CD4-positive, alpha-beta T cell treated with Interleukin-4 for 4 hours (primary cell): ENCODE measurements at regions not wholly inside any gene's neighbourhood (a gene's known extent, or its start where the extent isn't known, plus 50 kb on each side); places are given as distances from the start of the nearest gene placed in this dataset.
"Not testable (repeated sequence)": the region's sequence is repeated elsewhere in the genome, so short reads cannot be mapped to it uniquely, and the experiment has no call there.

Source experiments
- DNase-seq: peaks from one replicate; pipeline ENCODE4 v3.0.0-alpha.2; 2020

DNA sequence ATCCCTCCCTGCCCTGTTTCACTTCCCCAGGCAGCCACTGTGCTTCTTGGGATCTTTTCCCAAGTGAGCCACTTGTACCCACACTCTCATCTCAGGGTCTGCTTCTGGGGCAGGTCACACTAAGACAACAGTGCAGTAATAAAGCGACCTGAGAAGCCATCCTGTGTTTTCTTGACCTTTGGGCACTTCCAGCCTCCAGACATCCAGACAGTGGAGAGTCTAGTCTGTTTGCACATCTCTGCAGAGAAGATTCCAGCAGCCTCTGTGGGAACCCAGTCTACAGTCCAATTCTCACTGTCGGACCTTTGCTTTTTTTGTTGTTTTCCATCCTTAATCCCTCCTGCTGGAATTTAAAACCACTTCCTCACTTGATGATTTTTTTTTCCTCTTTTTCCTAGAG is 50.3 kb upstream of the ATP6AP2 start:
- DNase-seq: no peak

DNA sequence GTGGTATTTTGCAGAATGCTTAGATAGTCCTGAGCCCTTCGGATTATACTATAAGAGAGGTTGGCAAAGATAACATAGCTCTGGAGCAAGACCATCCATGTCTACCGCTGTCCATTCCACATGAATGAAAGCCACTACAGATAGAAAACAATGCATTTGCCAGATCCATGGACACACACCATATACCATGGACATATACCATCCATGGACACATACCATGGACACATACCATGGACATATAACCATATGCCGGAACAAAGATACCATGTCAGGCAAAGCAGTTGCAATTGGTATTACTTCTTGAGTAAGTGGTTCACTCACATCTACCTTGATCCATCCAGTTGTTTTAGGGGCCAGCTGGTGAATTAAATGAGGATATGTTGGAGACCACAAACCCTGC is 53.2 kb upstream of the ATP6AP2 start:
- DNase-seq: no peak

DNA sequence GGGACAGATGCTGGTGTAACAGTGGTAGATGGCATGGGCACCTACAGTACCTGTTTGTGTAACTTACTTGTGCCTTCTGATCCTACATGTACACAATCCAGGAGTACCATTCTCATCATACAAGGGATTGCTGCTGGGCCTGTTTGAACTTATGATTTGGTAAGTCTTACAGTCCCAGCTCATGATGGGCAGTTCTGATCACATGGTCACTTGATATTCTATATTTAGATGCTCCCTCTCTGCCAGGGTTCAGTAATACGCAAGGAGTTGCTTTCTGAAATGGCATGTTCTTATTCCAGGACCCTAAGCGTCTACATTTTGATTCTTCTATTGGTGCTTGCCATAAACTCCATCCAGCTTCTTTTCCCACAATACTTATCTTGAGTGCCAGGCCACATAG is 54.4 kb upstream of the ATP6AP2 start:
- DNase-seq: no peak

DNA sequence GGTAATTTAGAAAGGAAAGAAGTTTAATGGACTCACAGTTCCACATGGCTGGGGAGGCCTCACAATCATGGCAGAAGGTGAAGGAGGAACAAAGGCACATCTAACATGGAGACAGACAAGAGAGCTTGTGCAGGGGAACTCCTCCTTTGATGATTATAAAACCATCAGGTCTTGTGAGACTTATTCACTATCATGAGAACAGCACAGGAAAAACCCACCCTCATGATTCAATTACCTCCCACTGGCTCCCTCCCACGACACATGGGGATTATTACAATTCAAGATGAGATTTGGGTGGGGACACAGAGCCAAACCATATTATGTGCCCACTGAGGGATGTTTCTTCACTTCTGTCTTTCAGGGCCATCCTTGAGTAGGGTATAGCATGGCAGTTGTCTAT is 54.9 kb upstream of the ATP6AP2 start:
- DNase-seq: not testable (repeated sequence)

DNA sequence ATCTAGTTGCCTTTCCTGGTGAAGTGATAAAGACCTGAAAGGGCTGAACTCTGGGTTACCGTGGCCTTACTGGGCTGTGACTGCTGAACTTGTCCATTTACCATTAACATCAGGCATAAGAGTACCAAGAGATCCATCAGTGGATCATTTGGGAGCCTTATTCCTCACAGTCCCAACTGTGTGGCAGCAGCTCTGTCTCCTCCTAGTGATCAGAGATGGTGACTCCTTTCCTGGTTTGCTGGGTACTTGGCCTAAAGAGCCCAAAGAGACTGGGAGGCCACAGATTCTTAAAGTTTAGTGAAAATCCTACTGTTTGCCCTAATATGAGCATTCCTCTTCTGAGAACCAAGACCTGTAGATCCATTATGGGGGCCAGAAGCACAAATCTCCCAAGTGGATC is 56.3 kb upstream of the ATP6AP2 start:
- no peak for DNase-seq

DNA sequence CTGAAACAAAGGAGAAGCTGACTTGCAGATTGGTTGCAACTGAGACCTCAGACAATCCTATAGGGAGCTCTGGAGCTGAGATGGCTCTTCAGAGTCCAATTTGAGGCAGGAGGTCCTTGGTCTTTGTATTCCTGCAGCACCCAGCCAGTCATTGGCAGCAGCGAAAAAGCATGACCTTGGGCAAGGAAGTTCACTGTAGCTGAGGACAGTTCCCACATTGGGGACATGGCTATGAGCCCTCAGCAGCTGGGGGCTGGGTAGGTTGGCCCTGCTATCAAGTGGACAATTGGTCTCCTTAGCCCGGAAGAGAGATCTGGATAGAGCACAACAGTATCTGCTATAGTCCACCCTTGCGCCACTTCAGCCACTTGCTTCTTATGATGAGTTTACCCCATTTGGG is 56.9 kb upstream of the ATP6AP2 start:
- DNase-seq: no peak

DNA sequence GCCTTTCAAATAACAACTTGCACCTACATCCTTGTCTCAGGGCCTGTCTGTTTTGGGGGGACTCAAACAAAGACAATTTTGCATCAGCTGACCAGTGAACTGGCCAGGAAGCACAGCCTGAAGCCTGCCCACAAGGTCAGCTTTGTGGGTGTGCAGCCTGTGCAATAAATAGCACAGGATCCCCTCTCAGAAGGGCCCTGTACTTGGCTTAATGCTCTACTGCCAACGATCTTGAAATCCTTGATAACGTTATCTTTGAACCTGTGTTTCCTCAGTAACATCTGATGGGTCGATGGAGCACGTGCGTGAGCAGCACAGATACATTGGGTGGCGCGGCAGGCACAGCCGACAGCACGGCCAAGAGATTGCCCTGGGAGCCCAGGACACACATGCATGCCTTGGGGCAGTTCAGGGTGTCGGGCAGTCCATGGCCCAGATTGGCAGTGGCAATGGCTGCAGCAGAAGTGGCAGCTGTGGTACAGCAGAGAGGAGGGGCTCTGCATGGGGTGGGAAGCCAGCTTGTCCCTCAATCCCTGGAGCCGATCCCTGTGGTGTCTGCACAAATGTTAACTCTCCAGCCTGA is 58.8 kb upstream of the ATP6AP2 start:
- no peak for DNase-seq

DNA sequence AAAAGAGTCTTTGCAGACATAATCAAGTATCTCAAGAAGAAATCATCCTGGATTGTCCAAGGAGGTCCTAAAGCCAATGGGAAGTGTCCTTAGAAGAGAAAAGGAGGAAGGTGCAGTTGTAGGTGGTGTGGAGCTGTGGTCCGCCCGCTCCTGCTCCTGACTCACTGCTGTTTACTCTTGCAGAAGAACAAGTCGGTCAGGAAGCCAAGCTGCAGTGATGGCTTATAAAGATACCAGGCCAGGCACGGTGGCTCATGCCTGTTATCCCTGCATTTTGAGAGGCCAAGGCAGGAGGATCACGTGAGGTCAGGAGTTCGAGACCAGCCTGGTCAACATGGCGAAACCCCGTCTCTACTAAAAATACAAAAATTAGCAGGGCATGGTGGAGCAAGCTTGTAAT is 66.4 kb upstream of the ATP6AP2 start:
- DNase-seq: no peak

DNA sequence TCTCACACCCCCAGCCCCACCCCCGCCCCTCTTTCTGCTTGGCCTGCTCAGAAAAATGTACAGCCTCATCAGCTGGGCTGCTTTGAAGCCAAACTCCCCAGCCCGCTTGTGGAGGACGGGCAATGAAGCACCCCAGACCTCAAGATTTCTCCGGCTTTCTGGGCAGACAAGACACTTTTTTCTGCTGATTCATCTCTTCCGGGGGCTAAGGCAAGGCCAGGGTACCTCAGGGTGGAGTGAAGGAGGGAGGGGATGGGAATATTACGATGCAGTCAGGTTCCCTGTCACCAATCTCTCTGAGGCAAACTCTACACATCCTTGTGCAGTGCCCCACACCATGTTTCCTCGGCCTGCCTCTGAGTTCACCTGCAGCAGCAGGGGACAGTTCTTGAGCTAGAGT is 66.9 kb upstream of the ATP6AP2 start:
- no peak for DNase-seq

DNA sequence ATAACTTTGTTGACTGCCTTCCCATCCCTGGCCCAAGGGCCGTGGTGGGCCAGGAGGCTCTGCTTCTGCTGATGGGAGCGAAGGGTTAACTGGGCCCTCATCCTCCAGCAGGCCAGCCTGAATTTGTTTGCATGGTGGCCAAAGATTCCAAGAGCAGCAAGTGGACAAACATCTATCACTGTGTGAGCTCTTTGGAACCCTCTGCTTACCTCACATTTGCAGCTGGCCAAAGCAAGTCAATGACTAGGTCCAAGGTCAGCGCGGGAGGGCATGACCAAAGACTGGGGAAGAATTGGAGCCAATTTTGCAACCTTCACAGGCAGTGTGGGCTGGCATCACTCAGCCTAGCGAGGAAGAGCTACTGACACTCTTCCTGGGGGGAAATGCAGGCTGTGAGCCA is 67.8 kb upstream of the ATP6AP2 start:
- no peak for DNase-seq

DNA sequence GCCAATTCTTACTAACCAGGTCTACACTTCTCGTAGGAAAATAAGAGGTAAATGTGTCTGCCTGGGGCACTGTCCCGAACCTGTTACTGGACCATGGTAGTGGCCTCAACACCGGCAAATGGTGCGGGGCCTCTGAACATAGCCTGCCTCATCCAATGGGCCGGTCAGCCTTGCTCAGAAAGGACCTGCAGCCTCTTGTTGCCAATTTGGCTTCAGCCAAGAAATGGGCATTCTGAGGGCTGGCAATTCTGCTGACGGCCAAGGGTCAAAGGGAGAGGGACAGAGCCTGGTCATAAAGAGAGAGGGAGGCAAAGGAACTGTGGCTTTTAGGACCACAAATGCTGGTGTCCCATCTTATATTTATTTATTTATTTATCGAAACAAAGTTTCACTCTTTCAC is 69.5 kb upstream of the ATP6AP2 start:
- no peak for DNase-seq

DNA sequence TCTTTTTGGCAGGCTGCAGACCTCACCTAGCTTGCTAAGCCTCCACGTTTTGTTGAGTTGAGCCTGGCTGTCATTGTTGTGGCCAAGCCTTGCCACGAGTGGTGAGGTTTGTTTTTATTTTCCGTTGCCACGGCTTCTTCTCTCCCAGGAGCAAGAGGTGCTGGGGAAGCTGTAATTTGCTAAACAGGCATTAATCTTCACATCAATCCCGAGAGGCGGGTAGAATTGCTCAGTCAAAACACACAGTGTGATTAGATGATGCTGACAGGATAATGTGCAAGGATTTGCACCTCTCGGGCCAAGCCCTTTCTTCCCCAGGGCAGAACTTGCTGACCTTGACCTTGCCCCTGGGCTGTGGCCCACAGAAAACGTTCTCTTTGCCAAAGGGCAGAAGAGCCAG is 72.2 kb upstream of the ATP6AP2 start:
- no peak for DNase-seq

DNA sequence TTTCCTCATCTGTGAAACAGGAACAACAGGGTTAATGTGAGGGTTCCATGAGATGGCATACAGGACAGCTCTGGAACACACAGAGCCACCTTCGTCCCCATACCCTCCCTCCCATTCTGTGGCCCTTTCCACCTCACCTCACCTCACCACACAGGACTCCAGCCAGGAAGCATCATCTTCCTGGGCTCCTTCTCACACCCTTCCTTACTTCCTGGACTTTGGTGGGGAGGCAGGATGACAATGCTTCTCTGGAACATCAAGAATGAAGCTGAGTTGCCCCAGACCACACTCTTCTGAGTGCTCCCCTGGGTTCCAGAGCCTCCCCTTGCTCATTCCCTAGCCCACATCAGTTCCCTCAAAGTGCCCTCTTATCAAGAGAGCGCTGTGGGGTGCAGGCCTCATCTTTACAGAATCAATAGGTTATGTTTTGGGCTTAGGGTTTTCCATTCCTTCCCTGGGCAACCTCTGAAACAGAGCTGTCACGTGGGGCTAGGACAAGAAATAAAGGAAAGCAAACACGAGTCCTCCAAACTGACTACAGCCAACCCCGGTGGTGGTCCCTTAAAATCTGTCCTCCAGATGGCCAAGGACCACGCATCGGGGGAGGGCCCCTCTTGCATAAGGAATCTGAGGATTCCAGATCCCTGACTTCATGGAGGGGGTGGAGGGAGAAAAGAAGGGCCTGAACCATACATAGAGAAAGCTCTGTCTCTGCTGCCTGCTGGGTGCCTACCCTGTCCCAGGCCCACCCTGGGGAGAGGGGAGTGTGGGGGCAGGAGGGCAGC is 74.4 kb upstream of the ATP6AP2 start:
- DNase-seq: no peak

DNA sequence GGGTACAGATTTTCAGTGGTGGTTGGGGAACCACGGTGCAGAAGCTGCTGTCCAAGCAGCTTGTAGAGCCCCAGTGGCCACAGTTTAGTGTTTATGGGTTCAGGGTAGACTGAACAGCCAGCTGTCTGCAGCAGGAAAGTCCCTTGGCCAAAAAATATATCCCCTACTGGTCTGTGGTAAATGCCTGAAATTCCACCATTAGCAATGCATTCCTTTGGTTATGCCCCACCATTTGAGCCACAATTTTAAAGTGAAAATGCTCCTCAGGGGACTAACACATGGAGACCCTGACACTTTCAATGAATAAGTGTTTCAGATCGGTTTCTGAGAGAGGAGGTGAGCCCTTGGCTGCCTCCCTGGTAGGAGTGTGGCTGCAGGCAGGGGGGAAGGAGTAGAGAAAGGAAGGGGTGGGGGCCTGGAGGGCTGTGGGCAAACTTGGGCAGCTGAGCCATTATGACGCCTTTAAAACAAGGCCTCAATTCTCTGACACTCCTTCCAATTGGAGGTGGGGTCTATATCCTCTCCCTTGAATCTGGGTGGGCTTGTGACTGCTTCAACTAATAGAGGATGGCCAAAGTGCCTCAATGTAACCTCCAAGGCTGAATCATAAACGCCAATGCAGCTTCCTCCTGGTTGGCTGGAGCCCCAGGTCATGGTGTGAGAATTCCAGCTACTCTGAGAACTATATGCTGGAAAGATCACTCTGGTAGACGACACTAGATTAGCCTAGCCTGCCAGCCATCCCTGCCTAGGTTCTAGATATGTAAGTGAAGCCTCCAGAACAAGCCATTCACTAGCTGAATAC is 75.8 kb upstream of the ATP6AP2 start:
- DNase-seq: no peak

DNA sequence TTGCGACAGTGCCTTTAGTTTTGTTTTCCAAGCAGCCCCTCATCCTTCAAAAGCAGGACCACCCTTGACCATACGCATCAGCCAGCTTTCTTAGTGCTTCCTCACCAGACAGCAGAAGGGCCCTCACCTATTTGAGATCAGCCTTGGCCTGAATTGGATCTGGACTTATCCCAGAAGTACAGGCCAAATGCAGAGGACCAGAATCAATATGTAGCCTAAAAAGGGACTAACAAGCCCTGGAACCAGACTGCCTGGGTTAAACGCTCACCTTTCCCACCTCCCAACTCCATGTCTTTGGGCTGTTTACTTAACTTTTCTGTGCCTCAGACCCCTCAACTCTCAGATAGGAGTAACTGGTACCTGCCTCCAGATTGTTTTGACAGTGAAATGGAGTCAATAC is 77.7 kb upstream of the ATP6AP2 start:
- DNase-seq: no peak

DNA sequence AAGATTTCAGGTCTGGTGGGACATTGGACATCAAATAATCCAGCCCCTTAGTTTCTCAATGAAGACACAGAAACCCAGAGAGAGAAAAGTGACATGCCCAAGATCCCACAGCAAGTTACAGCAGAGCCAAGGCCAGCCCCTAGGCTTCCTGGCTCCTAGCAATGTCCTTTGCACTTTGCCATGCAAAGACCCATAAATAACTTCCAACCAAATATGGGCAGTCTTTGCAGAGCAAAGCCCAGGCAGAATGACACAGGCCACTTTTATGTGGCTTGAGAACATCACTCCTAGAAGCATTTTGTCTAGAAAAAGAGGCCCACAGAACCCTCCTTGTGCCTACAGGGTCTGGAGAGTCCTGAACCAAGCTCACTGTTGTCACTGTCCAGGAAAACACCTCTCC is 78.1 kb upstream of the ATP6AP2 start:
- no peak for DNase-seq

DNA sequence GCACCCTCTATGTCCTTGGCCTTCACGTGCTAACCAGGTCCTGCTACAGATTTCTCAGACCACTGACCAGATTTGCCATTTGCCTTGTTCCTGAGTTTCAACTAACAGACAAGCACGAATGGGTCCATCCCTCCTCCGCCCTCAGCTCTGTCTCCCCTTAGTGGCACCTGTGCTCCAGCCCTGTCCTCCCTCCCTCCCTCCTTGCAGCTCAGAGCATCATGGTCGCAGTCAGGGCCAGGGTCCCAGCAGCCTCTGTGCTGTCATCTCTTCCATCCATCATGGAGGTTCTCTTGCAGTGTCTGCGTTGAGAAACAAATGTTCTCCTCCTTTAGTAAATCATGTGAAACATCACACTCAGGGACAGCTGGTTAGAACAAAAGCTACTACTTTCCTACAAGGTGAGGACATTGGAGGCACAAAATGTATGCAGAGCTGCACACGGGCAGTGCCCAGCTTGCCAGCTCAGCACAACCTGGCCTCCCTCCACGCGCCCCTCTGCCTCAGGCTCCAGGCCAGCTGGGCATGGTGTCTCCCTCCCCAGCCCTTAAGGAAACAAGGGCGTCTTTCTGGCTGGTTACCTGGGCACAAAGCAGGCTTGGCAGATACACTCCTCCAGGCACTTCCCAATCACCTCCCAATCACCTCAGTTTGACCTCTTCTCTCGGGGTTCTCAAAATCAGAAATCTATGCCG is 79.5 kb upstream of the ATP6AP2 start:
- no peak for DNase-seq

DNA sequence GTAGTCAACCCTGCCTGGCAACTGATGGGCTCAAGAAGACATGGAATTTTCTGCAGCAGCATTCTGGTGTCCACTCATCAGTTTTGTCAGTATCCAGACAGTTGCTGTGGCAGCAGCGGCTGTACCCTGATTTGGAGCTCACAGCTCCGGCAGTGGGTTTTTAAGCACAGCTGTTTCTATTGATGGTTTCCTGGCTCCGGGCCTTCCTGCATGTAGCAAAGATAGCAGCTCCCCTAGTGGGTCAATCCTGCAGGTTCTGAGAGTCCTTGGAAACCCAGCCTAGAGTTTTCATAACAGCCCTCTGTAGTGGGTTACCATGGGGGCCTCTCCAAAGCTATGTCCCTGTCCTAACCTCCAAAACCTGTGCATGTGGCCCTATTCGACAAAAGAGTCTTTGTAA is 84.0 kb upstream of the ATP6AP2 start:
- no peak for DNase-seq

DNA sequence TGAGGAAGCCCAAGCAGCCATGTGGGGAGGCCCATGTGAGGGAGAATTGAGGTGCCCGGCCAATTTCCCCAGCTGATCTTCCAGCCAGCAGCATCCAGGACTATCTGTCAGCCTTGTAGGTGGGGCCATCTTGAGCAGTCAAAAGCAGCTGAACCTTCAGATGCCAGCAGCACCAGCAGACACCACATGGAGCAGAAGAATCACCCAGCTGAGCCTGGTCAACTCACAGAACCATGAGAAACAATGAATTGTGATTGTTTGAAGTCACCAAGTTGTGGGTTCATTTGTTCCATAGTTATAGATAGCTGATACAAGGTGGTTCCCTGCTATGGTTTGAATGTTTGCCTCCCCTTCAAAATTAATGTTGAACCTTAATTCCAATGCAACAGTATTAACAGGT is 85.1 kb upstream of the ATP6AP2 start:
- DNase-seq: no peak

DNA sequence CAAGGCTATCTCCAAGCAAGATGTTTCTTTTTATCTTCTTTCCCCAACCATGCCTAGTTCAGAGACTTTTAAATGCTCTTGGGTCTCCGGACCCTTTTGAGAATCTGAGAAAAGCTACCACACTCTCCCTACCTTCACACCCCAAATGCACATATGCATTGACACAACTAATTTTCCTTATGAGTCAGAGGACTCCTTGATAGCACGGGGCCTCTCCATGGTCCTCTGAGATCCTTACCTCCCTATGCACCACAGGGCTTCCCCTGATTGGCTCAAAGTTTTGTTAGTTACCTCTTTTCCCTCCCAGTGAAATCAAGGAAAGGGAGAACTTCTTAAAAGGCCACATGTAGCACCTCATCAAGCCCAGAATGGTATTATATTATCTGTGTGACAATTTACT is 86.8 kb upstream of the ATP6AP2 start:
- DNase-seq: no peak

DNA sequence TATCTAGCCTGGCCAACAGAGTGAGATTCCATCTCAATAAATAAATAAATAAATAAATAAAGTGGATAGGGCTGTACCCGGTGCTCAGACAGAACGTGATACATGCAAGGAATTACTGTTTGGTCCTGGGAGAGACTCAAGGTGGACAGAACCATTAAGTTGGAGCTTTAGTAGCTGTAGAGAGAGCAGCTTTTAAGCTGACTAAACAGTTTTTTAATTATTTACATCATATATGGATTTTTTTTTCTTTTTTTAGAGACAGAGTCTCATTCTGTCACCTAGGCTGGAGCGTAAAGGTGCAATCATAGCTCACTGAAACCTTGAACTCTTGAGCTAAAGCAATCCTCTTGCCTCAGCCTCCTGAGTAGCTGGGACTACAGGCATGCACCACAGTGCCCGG is 92.5 kb upstream of the ATP6AP2 start:
- no peak for DNase-seq

DNA sequence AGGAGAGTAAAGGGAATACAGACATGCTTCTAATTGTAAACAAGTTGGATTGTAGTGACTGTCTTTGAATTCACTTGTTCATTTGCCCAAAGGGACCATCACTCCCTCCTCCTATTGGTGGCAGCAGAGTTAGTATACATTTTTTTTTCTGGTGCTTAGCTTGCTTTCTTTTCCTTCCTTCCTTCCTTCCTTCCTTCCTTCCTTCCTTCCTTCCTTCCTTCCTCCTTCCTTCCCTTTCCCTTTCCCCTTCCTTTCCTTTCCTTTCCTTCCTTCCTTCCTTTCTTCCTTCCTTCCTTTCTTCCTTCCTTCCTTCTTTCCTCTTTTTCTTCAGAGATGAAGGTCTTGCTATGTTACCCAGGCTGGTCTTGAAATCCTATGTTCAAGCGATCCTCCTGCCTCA is 94.8 kb upstream of the ATP6AP2 start:
- DNase-seq: no peak

DNA sequence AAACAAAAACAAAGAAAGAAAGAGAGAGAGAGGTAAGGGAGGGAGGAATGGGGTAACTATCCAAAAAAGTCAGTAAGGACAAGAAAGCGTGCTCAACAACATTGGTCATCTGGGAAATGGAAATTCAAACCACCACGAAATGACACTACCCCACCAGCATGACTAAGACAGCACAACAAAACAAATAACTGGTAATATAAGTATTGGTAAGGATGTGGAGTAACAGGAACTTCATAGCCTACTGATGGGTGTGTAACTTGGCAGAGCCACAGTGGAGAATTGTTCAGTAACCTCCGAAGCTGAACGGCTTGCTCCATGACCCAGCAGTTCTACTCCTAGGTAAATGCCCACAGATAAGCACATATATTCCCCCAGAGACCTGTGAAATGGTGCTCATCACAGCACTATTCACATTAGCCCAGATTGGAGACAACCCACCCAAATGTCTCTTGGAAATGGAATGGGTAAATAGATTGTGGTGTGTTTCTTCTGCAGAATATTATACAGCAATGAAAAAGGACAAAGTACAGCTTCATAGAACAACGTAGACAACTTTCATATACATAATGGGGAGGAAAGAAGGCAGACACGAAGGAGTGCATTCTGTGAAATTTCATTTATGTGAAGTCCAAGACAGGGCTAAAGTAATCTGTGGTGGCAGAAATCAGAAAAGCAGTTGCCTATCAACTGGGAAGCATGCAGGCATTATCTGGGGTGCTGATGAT is 95.5 kb upstream of the ATP6AP2 start:
- no peak for DNase-seq
